Inflammatory macrophage treated with lipopolysaccharide for 4 hours (primary cell): ENCODE measurements at regions not wholly inside any gene's neighbourhood (a gene's known extent, or its start where the extent isn't known, plus 50 kb on each side); places are given as distances from the start of the nearest gene placed in this dataset.

Experiments
- DNase-seq: peaks from one replicate; pipeline ENCODE4 v3.0.0-alpha.2; 2020

GRCh38 chr3:107992976-107993684 lies 97.7 kb downstream of the CD47 start:
- DNase-seq: peak; percentile 96

- no peak for DNase-seq
Measured at GRCh38 chr3:107990926-107991325, 99.9 kb downstream of the CD47 start.

GRCh38 chr3:107990433-107990832 lies 100.4 kb downstream of the CD47 start:
- DNase-seq: no peak

- peak; percentile 82 for DNase-seq
Measured at GRCh38 chr3:107989661-107990060, 101.2 kb downstream of the CD47 start.

- peak; percentile 92 for DNase-seq
Measured at GRCh38 chr3:107988460-107989175, 102.2 kb downstream of the CD47 start.

- DNase-seq: peak; percentile 98
Measured at GRCh38 chr3:107987036-107987939, 103.5 kb downstream of the CD47 start.

- peak; percentile 59 for DNase-seq
Measured at GRCh38 chr3:107986505-107986904, 104.3 kb downstream of the CD47 start.

GRCh38 chr3:107985496-107985895 lies 105.3 kb downstream of the CD47 start:
- peak; percentile 95 for DNase-seq

- DNase-seq: no peak
Measured at GRCh38 chr3:107983247-107983646, 107.6 kb downstream of the CD47 start.

GRCh38 chr3:107982165-107982564 lies 108.7 kb downstream of the CD47 start:
- DNase-seq: no peak

GRCh38 chr3:107981471-107982111 lies 109.2 kb downstream of the CD47 start:
- no peak for DNase-seq

- DNase-seq: no peak
Measured at GRCh38 chr3:107979538-107979937, 111.3 kb downstream of the CD47 start.

GRCh38 chr3:107978131-107979055 lies 112.4 kb downstream of the CD47 start:
- DNase-seq: no peak

- DNase-seq: no peak
Measured at GRCh38 chr3:107977221-107978130, 113.4 kb downstream of the CD47 start.

GRCh38 chr3:107976202-107976800 lies 114.5 kb downstream of the CD47 start:
- DNase-seq: no peak

- no peak for DNase-seq
Measured at GRCh38 chr3:107975529-107976201, 115.2 kb downstream of the CD47 start.

GRCh38 chr3:107973961-107974360 lies 116.9 kb downstream of the CD47 start:
- no peak for DNase-seq

GRCh38 chr3:107973152-107973551 lies 117.7 kb downstream of the CD47 start:
- DNase-seq: no peak

- DNase-seq: no peak
Measured at GRCh38 chr3:107970993-107971580, 119.7 kb downstream of the CD47 start.
